HG03159 (cell line): ENCODE measurements at regions not wholly inside any gene's neighbourhood (a gene's known extent, or its start where the extent isn't known, plus 50 kb on each side); places are given as distances from the start of the nearest gene placed in this dataset.

Source experiments
- ATAC-seq: cut with Tn5 transposase; IDR thresholded peaks from one replicate; pipeline ENCODE4 v1.9.1; 2021; ENCODE audit warnings: mild to moderate bottlenecking, moderate library complexity; ENCODE audit not compliant: unreplicated experiment

GRCh38 chr22:22414266-22414665, 94.3 kb downstream of the ZNF280B start:
- ATAC-seq = no peak

GRCh38 chr22:22417495-22418162, 90.9 kb downstream of the ZNF280B start:
- ATAC-seq = no peak

GRCh38 chr22:22418163-22418549, 90.4 kb downstream of the ZNF280B start:
- ATAC-seq = no peak

- no peak for ATAC-seq
Measured at GRCh38 chr22:22418957-22419356, 89.6 kb downstream of the ZNF280B start.

GRCh38 chr22:22420580-22420979, 88.0 kb downstream of the ZNF280B start:
- ATAC-seq = no peak

GRCh38 chr22:22421392-22421791, 87.2 kb downstream of the ZNF280B start:
- ATAC-seq = no peak

- peak; percentile 98 for ATAC-seq
Measured at GRCh38 chr22:22422629-22423112, 85.9 kb downstream of the ZNF280B start.

GRCh38 chr22:22423681-22424080, 84.9 kb downstream of the ZNF280B start:
- no peak for ATAC-seq

GRCh38 chr22:22424210-22424800, 84.2 kb downstream of the ZNF280B start:
- ATAC-seq = no peak

- ATAC-seq = no peak
Measured at GRCh38 chr22:22424956-22425355, 83.6 kb downstream of the ZNF280B start.

GRCh38 chr22:22425356-22425755, 83.2 kb downstream of the ZNF280B start:
- ATAC-seq = no peak

- no peak for ATAC-seq
Measured at GRCh38 chr22:22425783-22426624, 82.5 kb downstream of the ZNF280B start.

GRCh38 chr22:22427542-22428065, 80.9 kb downstream of the ZNF280B start:
- ATAC-seq = no peak

- no peak for ATAC-seq
Measured at GRCh38 chr22:22428222-22429098, 80.1 kb downstream of the ZNF280B start.

GRCh38 chr22:22429369-22430108, 79.0 kb downstream of the ZNF280B start:
- ATAC-seq = no peak

- no peak for ATAC-seq
Measured at GRCh38 chr22:22430111-22430820, 78.3 kb downstream of the ZNF280B start.

GRCh38 chr22:22431271-22432220, 77.0 kb downstream of the ZNF280B start:
- ATAC-seq = no peak

GRCh38 chr22:22432479-22432878, 76.1 kb downstream of the ZNF280B start:
- no peak for ATAC-seq
